Motor neuron (in vitro differentiated cells): ENCODE measurements at regions not wholly inside any gene's neighbourhood (a gene's known extent, or its start where the extent isn't known, plus 50 kb on each side); places are given as distances from the start of the nearest gene placed in this dataset.

Source experiments
- ATAC-seq, 8 experiments: fragments of 200-7000 bp; cut with Tn5 transposase; replicated peaks in 6 of 8; 2 replicates each; pipeline ENCODE4 v1.8.0; 2021; ENCODE audit warnings: mild to moderate bottlenecking in 8 of 8, moderate library complexity in 8 of 8
- H3K27ac ChIP-seq, 2 donors: fragments of 250-450 bp; sonication (Bioruptor Pico); 2 replicates each; pipeline ENCODE4 v1.9.0; 2021; ENCODE audit warnings: antibody characterized with exemption in 2 of 2, mild to moderate bottlenecking in 2 of 2, moderate library complexity in 1 of 2
- H3K4me1 ChIP-seq, 2 donors: fragments of 250-450 bp; sonication (Bioruptor Pico); replicated peaks in 1 of 2; 2 replicates each; pipeline ENCODE4 v1.6.1; 2021; ENCODE audit warnings: antibody characterized with exemption in 2 of 2, mild to moderate bottlenecking in 2 of 2, moderate library complexity in 1 of 2
- H3K4me3 ChIP-seq, 5 donors: fragments of 250-450 bp; sonication (Bioruptor Pico); 2 replicates each; pipeline ENCODE4 v1.9.0; 2021; ENCODE audit warnings: antibody characterized with exemption in 5 of 5, mild to moderate bottlenecking in 5 of 5, moderate library complexity in 4 of 5
- WGBS, 10 experiments: fragments of 450-650 bp; shearing (Covaris generic); methylation state at CpG; one replicate each; pipeline ENCODE4 v1.0.0; 2022; 5-methylcytosine and 5-hydroxymethylcytosine counted together
- in situ Hi-C, 9 experiments: fragments of 400-800 bp; cut with MboI; loops; one replicate each; pipeline ENCODE4 v1.15.0; 2021; ENCODE audit warnings: low sequenced_read_pairs in 9 of 9, low pct_unique_long_range_greater_than_20kb in 2 of 9; ENCODE audit not compliant: unreplicated experiment in 9 of 9

GRCh38 chr2:59745085-59745484 is 808.4 kb downstream of the BCL11A start:
- Histone ChIP-seq H3K4me1 (no peaks in the 10 kb centered on the region), H3K27ac (no peak overlapping the region), H3K4me3 (no peak overlapping the region)
- ATAC-seq: no peak
- in situ Hi-C loops: no loop called here
- 17 to 20% methylated on average over 1 of the region's 1 CpG; no CpG with 5 or more reads in 8 of the 10 experiments for WGBS, 10 experiments

GRCh38 chr2:59744436-59744835 is 809.0 kb downstream of the BCL11A start:
- Histone ChIP-seq H3K27ac (no peak overlapping the region), H3K4me1 (no peaks in the 10 kb centered on the region), H3K4me3 (no peak overlapping the region)
- 0 to 100% (median 61%) methylated on average over 1 of the region's 1 CpG; no CpG with 5 or more reads in 4 of the 10 experiments for WGBS, 10 experiments
- in situ Hi-C loops: no loop called here
- ATAC-seq: no peak

GRCh38 chr2:59741840-59742239 is 811.6 kb downstream of the BCL11A start:
- 0 to 100% (median 80%) methylated on average over 1 to 3 of the region's 3 CpGs; no CpG with 5 or more reads in 2 of the 10 experiments for WGBS, 10 experiments
- Histone ChIP-seq H3K4me3 (no peak overlapping the region), H3K27ac (no peak overlapping the region), H3K4me1 (no peaks in the 10 kb centered on the region)
- ATAC-seq: no peak
- in situ Hi-C loops: no loop called here

GRCh38 chr2:59739166-59739565 is 814.3 kb downstream of the BCL11A start:
- in situ Hi-C loops: no loop called here
- peaks cover 10 to 11% of the 10 kb centered on the region in 2 donors for H3K4me1 ChIP-seq
- ATAC-seq: no peak
- H3K4me3 ChIP-seq: no peak overlapping the region
- 17 to 100% (median 70%) methylated on average over 1 to 4 of the region's 4 CpGs; no CpG with 5 or more reads in 2 of the 10 experiments for WGBS, 10 experiments
- H3K27ac ChIP-seq: no peak overlapping the region

- Histone ChIP-seq H3K4me1 (peaks cover 10 to 20% of the 10 kb centered on the region in 2 donors), H3K4me3 (no peak overlapping the region), H3K27ac (no peak overlapping the region)
- in situ Hi-C loops: no loop called here
- no peak for ATAC-seq
Observed at GRCh38 chr2:59737299-59737698, 816.2 kb downstream of the BCL11A start.

- in situ Hi-C loops: no loop called here
- Histone ChIP-seq H3K27ac (no peak overlapping the region), H3K4me3 (no peak overlapping the region), H3K4me1 (peaks cover 10 to 20% of the 10 kb centered on the region in 2 donors)
- 0 to 67% (median 53%) methylated on average over 1 to 4 of the region's 4 CpGs; no CpG with 5 or more reads in 2 of the 10 experiments for WGBS, 10 experiments
- peak in 3 of 8 experiments; percentile 24 to 47 (median 44) for ATAC-seq
Observed at GRCh38 chr2:59734743-59735142, 818.7 kb downstream of the BCL11A start.

GRCh38 chr2:59733970-59734369 is 819.5 kb downstream of the BCL11A start:
- WGBS, 10 experiments: 8 to 83% (median 76%) methylated on average over 1 to 3 of the region's 3 CpGs; no CpG with 5 or more reads in 4 of the 10 experiments
- Histone ChIP-seq H3K4me3 (no peak overlapping the region), H3K27ac (no peak overlapping the region), H3K4me1 (peaks cover 10 to 25% of the 10 kb centered on the region in 2 donors)
- ATAC-seq: no peak
- in situ Hi-C loops: no loop called here

- in situ Hi-C loops: no loop called here
- Histone ChIP-seq H3K4me3 (no peak overlapping the region), H3K4me1 (peaks cover 10 to 29% of the 10 kb centered on the region in 2 donors), H3K27ac (no peak overlapping the region)
- no peak for ATAC-seq
- 30 to 80% (median 60%) methylated on average over 1 to 2 of the region's 2 CpGs; no CpG with 5 or more reads in 5 of the 10 experiments for WGBS, 10 experiments
Observed at GRCh38 chr2:59733567-59733930, 819.9 kb downstream of the BCL11A start.

- ATAC-seq: no peak
- Histone ChIP-seq H3K4me3 (no peak overlapping the region), H3K27ac (no peak overlapping the region), H3K4me1 (peaks cover 10 to 35% of the 10 kb centered on the region in 2 donors)
- 29 to 100% (median 91%) methylated on average over 1 to 8 of the region's 15 CpGs; no CpG with 5 or more reads in 1 of the 10 experiments for WGBS, 10 experiments
- in situ Hi-C loops: no loop called here
Observed at GRCh38 chr2:59732871-59733566, 820.4 kb downstream of the BCL11A start.

GRCh38 chr2:59727121-59727590 is 826.3 kb downstream of the BCL11A start:
- H3K4me1 ChIP-seq: peaks cover 20 to 36% of the 10 kb centered on the region in 2 donors
- in situ Hi-C loops: no loop called here
- H3K27ac ChIP-seq: no peak overlapping the region
- no peak overlapping the region for H3K4me3 ChIP-seq
- 29 to 100% (median 100%) methylated on average over 1 to 2 of the region's 2 CpGs; no CpG with 5 or more reads in 1 of the 10 experiments for WGBS, 10 experiments
- ATAC-seq: no peak

GRCh38 chr2:59726228-59727120 is 827.0 kb downstream of the BCL11A start:
- Histone ChIP-seq H3K27ac (no peak overlapping the region), H3K4me1 (peaks cover 20 to 36% of the 10 kb centered on the region in 2 donors), H3K4me3 (no peak overlapping the region)
- no peak for ATAC-seq
- in situ Hi-C loops: no loop called here
- 14 to 81% (median 63%) methylated on average over 5 to 9 of the region's 9 CpGs for WGBS, 10 experiments

- in situ Hi-C loops: no loop called here
- no peak overlapping the region for H3K4me3 ChIP-seq
- H3K4me1 ChIP-seq: peaks cover 29 to 42% of the 10 kb centered on the region in 2 donors
- 19 to 100% (median 60%) methylated on average over 1 to 3 of the region's 3 CpGs; no CpG with 5 or more reads in 4 of the 10 experiments for WGBS, 10 experiments
- no peak overlapping the region for H3K27ac ChIP-seq
- ATAC-seq: no peak
Observed at GRCh38 chr2:59724746-59725145, 828.7 kb downstream of the BCL11A start.

- 40 to 81% (median 65%) methylated on average over 2 to 4 of the region's 4 CpGs; no CpG with 5 or more reads in 1 of the 10 experiments for WGBS, 10 experiments
- no peak overlapping the region for H3K27ac ChIP-seq
- in situ Hi-C loops: no loop called here
- H3K4me1 ChIP-seq: peaks cover 6 to 8% of the 10 kb centered on the region in 2 donors
- no peak overlapping the region for H3K4me3 ChIP-seq
- peak in 4 of 8 experiments; percentile 36 to 79 (median 48) for ATAC-seq
Observed at GRCh38 chr2:59720296-59720866, 833.1 kb downstream of the BCL11A start.
